CD4-positive, alpha-beta T cell (primary cell): ENCODE measurements at regions not wholly inside any gene's neighbourhood (a gene's known extent, or its start where the extent isn't known, plus 50 kb on each side); places are given as distances from the start of the nearest gene placed in this dataset.

Source experiments
- ATAC-seq: fragments of 200-7000 bp; cut with Tn5 transposase; one replicate; pipeline ENCODE4 v1.10.0; 2022; ENCODE audit warnings: mild to moderate bottlenecking; ENCODE audit not compliant: poor library complexity
- CTCF ChIA-PET: fragments of 350-600 bp; sonication (Branson Sonifier 250); formaldehyde crosslinking; loops from one replicate; lab custom pipeline; 2021; ENCODE audit warnings: antibody characterized with exemption, inconsistent platforms; lab: Charles Lee
- POLR2A ChIA-PET: fragments of 350-600 bp; sonication (Branson Sonifier 250); formaldehyde crosslinking; loops from one replicate; lab custom pipeline; 2021; ENCODE audit warnings: antibody characterized with exemption, inconsistent platforms; lab: Charles Lee
- DNase-seq, 14 experiments: peaks; one replicate each; pipeline ENCODE4 v3.0.0-alpha.2; 2013 to 2020; ENCODE audit warnings: mixed read lengths in 2 of 14
- H3K27ac ChIP-seq, 2 donors: one replicate each; pipeline versions ENCODE4 v1.5.1 to v1.7.0; 2013; ENCODE audit warnings: low read length in 2 of 2, low read depth in 1 of 2, mild to moderate bottlenecking in 1 of 2
- H3K27me3 ChIP-seq, 2 experiments: 1 replicate in 1 of 2; 2 replicates in 1 of 2; pipeline versions ENCODE4 v1.6.1 to v1.7.0; 2013; ENCODE audit warnings: low read length in 2 of 2, control low read depth in 1 of 2, mild to moderate bottlenecking in 1 of 2, moderate library complexity in 1 of 2; ENCODE audit not compliant: insufficient read depth in 2 of 2, control insufficient read depth in 1 of 2
- H3K36me3 ChIP-seq: one replicate; pipeline ENCODE4 v1.6.1; 2013; ENCODE audit warnings: low read length, control low read depth; ENCODE audit not compliant: insufficient read depth
- H3K4me1 ChIP-seq: one replicate; pipeline ENCODE4 v1.6.1; 2013; ENCODE audit warnings: low read length, control low read depth; ENCODE audit not compliant: insufficient read depth
- H3K4me3 ChIP-seq: one replicate; pipeline ENCODE4 v1.5.1; 2013; ENCODE audit warnings: mild to moderate bottlenecking, low read length, moderate library complexity
- H3K9me3 ChIP-seq, 2 experiments: 1 replicate in 1 of 2; 2 replicates in 1 of 2; pipeline versions ENCODE4 v1.6.1 to v1.7.0; 2013; ENCODE audit warnings: low read length in 2 of 2, mild to moderate bottlenecking in 2 of 2, control low read depth in 1 of 2, moderate library complexity in 1 of 2; ENCODE audit not compliant: control insufficient read depth in 1 of 2, insufficient read depth in 1 of 2
- H3K27ac Mint-ChIP-seq: one replicate; pipeline ENCODE4 v1.8.0; 2020; ENCODE audit warnings: mixed read lengths
- H3K27me3 Mint-ChIP-seq: one replicate; pipeline ENCODE4 v1.8.0; 2021; ENCODE audit warnings: mixed read lengths
- H3K36me3 Mint-ChIP-seq: one replicate; pipeline ENCODE4 v1.8.0; 2021; ENCODE audit warnings: low read depth, mixed read lengths
- H3K4me1 Mint-ChIP-seq: one replicate; pipeline ENCODE4 v1.8.0; 2021; ENCODE audit warnings: low read depth, mixed read lengths
- H3K4me3 Mint-ChIP-seq: one replicate; pipeline ENCODE4 v1.8.0; 2020; ENCODE audit warnings: mild to moderate bottlenecking, mixed read lengths
- H3K9me3 Mint-ChIP-seq: one replicate; pipeline ENCODE4 v1.8.0; 2020; ENCODE audit warnings: mixed read lengths
- CTCF ChIP-seq: fragments of 200-600 bp; IDR thresholded peaks from one replicate; pipeline ENCODE4 v1.8.0; 2022; ENCODE audit warnings: antibody characterized with exemption, mild to moderate bottlenecking
- intact Hi-C, 2 experiments: fragments of 100-400 bp; cut with DNase I in 1 of 2; cut with micrococcal nuclease in 1 of 2; formaldehyde crosslinking; loops; one replicate each; pipeline versions ENCODE4 v1.15.1 to v1.9.0; 2023 to 2025; cut with DNase I, micrococcal nuclease

- POLR2A ChIA-PET: no interaction called here
- no peaks in the 10 kb centered on the region for H3K4me1 Mint-ChIP-seq
These were observed 1324.1 kb upstream of the SLC39A10 start for GRCh38 chr2:194332799-194333490.

GRCh38 chr2:194328456-194328855 lies 1328.6 kb upstream of the SLC39A10 start:
- DNase-seq: no peak
- intact Hi-C loops: no loop called here
- Histone ChIP-seq H3K27ac (no peak overlapping the region), H3K4me3 (no peak overlapping the region), H3K9me3 (peaks cover 0 to 11% of the 10 kb centered on the region in 2 experiments), H3K36me3 (no peaks in the 10 kb centered on the region), H3K4me1 (no peaks in the 10 kb centered on the region), H3K27me3 (no peaks in the 10 kb centered on the region)
- H3K27me3 Mint-ChIP-seq: no peaks in the 10 kb centered on the region
- POLR2A ChIA-PET: no interaction called here
- H3K9me3 Mint-ChIP-seq: no peaks in the 10 kb centered on the region
- no peak for ATAC-seq
- H3K27ac Mint-ChIP-seq: no peak overlapping the region
- H3K36me3 Mint-ChIP-seq: no peaks in the 10 kb centered on the region
- TF ChIP-seq CTCF: no peak
- H3K4me1 Mint-ChIP-seq: no peaks in the 10 kb centered on the region
- CTCF ChIA-PET: no interaction called here
- H3K4me3 Mint-ChIP-seq: no peak overlapping the region

More at GRCh38 chr2:194332799-194333490, 1324.1 kb upstream of the SLC39A10 start:
- no peaks in the 10 kb centered on the region for H3K27me3 ChIP-seq
- no peaks in the 10 kb centered on the region for H3K9me3 Mint-ChIP-seq
- intact Hi-C loops: no loop called here
- H3K4me3 Mint-ChIP-seq: no peak overlapping the region
- no peak for TF ChIP-seq CTCF
- ATAC-seq (no peak), DNase-seq (no peak)
- no peak overlapping the region for H3K27ac ChIP-seq
- H3K27ac Mint-ChIP-seq: no peak overlapping the region
- no peaks in the 10 kb centered on the region for H3K36me3 Mint-ChIP-seq
- peaks cover 0 to 1% of the 10 kb centered on the region in 2 experiments for H3K9me3 ChIP-seq
- no peaks in the 10 kb centered on the region for H3K27me3 Mint-ChIP-seq
- no peaks in the 10 kb centered on the region for H3K4me1 ChIP-seq
- no peak overlapping the region for H3K4me3 ChIP-seq
- CTCF ChIA-PET: no interaction called here
- no peaks in the 10 kb centered on the region for H3K36me3 ChIP-seq

- Mint-ChIP-seq H3K9me3 (no peaks in the 10 kb centered on the region), H3K4me3 (no peak overlapping the region), H3K27me3 (no peaks in the 10 kb centered on the region), H3K4me1 (no peaks in the 10 kb centered on the region), H3K36me3 (no peaks in the 10 kb centered on the region), H3K27ac (no peak overlapping the region)
- H3K9me3 ChIP-seq: peaks cover 0 to 11% of the 10 kb centered on the region in 2 experiments
- no peak overlapping the region for H3K4me3 ChIP-seq
- DNase-seq (no peak), ATAC-seq (no peak)
- no peaks in the 10 kb centered on the region for H3K36me3 ChIP-seq
- TF ChIP-seq CTCF: no peak
- intact Hi-C loops: no loop called here
- H3K4me1 ChIP-seq: no peaks in the 10 kb centered on the region
- no peaks in the 10 kb centered on the region for H3K27me3 ChIP-seq
- no peak overlapping the region for H3K27ac ChIP-seq
- ChIA-PET CTCF (no interaction called here), POLR2A (no interaction called here)
These were observed 1329.7 kb upstream of the SLC39A10 start for GRCh38 chr2:194327196-194327888.
